ENCODE measurements at regions not wholly inside any gene's neighbourhood (a gene's known extent, or its start where the extent isn't known, plus 50 kb on each side); places are given as distances from the start of the nearest gene placed in this dataset.
"Not testable (repeated sequence)": the region's sequence is repeated elsewhere in the genome, so short reads cannot be mapped to it uniquely, and the experiment has no call there.

- no peak for DNase-seq (ENCODE audit: low read depth)
These were observed 82.0 kb upstream of the PPM1B start for GRCh38 chr2:44086629-44087028.

- peak; percentile 76 for DNase-seq (ENCODE audit: low read depth)
These were observed 81.5 kb upstream of the PPM1B start for GRCh38 chr2:44087036-44087713.

- no peak for DNase-seq (ENCODE audit: low read depth)
These were observed 81.0 kb upstream of the PPM1B start for GRCh38 chr2:44087714-44088092.

- not testable (repeated sequence) for DNase-seq (ENCODE audit: low read depth)
These were observed 76.2 kb upstream of the PPM1B start for GRCh38 chr2:44092519-44092918.

GRCh38 chr2:44093970-44094369, 74.7 kb upstream of the PPM1B start:
- DNase-seq (ENCODE audit: low read depth): no peak

- no peak for DNase-seq (ENCODE audit: low read depth)
These were observed 71.3 kb upstream of the PPM1B start for GRCh38 chr2:44097322-44097907.

- DNase-seq (ENCODE audit: low read depth): no peak
These were observed 70.6 kb upstream of the PPM1B start for GRCh38 chr2:44098050-44098449.

GRCh38 chr2:44098891-44099290, 69.8 kb upstream of the PPM1B start:
- no peak for DNase-seq (ENCODE audit: low read depth)

- no peak for DNase-seq (ENCODE audit: low read depth)
These were observed 68.3 kb upstream of the PPM1B start for GRCh38 chr2:44100351-44100750.

GRCh38 chr2:44101246-44101645, 67.4 kb upstream of the PPM1B start:
- DNase-seq (ENCODE audit: low read depth): no peak

- DNase-seq (ENCODE audit: low read depth): no peak
These were observed 65.7 kb upstream of the PPM1B start for GRCh38 chr2:44102790-44103562.

GRCh38 chr2:44103639-44104038, 65.0 kb upstream of the PPM1B start:
- no peak for DNase-seq (ENCODE audit: low read depth)

GRCh38 chr2:44104855-44105271, 63.8 kb upstream of the PPM1B start:
- no peak for DNase-seq (ENCODE audit: low read depth)

GRCh38 chr2:44106509-44106908, 62.2 kb upstream of the PPM1B start:
- not testable (repeated sequence) for DNase-seq (ENCODE audit: low read depth)

- no peak for DNase-seq (ENCODE audit: low read depth)
These were observed 61.5 kb upstream of the PPM1B start for GRCh38 chr2:44107086-44107740.

GRCh38 chr2:44107974-44108373, 60.7 kb upstream of the PPM1B start:
- no peak for DNase-seq (ENCODE audit: low read depth)

- DNase-seq (ENCODE audit: low read depth): no peak
These were observed 59.5 kb upstream of the PPM1B start for GRCh38 chr2:44109166-44109565.

GRCh38 chr2:44110444-44110843, 58.2 kb upstream of the PPM1B start:
- DNase-seq (ENCODE audit: low read depth): no peak

GRCh38 chr2:44112096-44112495, 56.6 kb upstream of the PPM1B start:
- DNase-seq (ENCODE audit: low read depth): no peak

- DNase-seq (ENCODE audit: low read depth): no peak
These were observed 52.4 kb upstream of the PPM1B start for GRCh38 chr2:44116319-44116718.

GRCh38 chr2:44118257-44118656, 50.4 kb upstream of the PPM1B start:
- DNase-seq (ENCODE audit: low read depth): no peak
